NCI-H146 treated with DMSO at 0.1 percent for 48 hours (cell line): ENCODE measurements at regions not wholly inside any gene's neighbourhood (a gene's known extent, or its start where the extent isn't known, plus 50 kb on each side); places are given as distances from the start of the nearest gene placed in this dataset.

Experiments used
- DNase-seq: peaks from one replicate; lab custom pipeline; 2025; ENCODE audit not compliant: unreplicated experiment; lab: John Stamatoyannopoulos, UW

- no peak for DNase-seq
Observed at GRCh38 chr3:18886331-18886730, 262.0 kb upstream of the KCNH8 start.

- no peak for DNase-seq
Observed at GRCh38 chr3:18885612-18886011, 262.7 kb upstream of the KCNH8 start.

GRCh38 chr3:18883571-18883970 is 264.7 kb upstream of the KCNH8 start:
- no peak for DNase-seq

DNA sequence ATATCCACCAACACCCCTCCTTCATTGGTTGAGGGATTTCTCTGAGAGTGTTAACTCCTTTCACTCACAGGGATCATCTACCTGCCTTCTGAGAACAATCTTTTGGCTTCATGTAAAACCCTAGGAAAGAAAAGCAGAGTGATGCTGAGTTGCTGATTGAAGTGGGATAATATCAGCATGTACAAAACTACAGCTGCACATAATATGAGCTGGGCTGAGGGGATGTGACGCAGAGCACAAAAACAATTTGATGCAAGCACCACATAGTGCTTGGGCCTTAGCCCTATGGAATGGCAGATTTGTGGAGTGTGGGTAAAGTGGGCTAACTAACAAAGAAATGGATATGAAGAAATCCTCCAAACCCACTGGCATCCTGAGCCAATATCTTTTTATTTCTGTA is 267.6 kb upstream of the KCNH8 start:
- no peak for DNase-seq

DNA sequence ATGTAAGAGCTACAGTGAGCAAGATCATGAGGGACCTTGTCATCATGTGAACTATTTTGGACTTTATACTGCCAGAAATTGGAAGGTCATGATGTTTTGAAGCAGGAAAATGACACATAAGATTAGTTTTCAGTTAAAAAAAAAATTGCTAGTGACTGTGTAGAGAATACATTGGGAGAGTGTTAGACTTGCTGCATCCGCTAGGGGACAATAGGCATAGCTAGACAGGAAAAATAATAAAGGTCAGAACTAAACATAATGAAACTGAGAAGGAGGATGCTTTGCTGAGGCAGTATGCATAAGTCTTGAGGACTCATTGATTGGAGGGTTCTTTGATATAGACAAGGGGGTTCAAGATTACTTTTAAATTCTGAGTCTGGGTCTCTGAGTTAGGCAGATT is 275.8 kb upstream of the KCNH8 start:
- no peak for DNase-seq

GRCh38 chr3:18870642-18871041 is 277.7 kb upstream of the KCNH8 start:
- DNase-seq = no peak

DNA sequence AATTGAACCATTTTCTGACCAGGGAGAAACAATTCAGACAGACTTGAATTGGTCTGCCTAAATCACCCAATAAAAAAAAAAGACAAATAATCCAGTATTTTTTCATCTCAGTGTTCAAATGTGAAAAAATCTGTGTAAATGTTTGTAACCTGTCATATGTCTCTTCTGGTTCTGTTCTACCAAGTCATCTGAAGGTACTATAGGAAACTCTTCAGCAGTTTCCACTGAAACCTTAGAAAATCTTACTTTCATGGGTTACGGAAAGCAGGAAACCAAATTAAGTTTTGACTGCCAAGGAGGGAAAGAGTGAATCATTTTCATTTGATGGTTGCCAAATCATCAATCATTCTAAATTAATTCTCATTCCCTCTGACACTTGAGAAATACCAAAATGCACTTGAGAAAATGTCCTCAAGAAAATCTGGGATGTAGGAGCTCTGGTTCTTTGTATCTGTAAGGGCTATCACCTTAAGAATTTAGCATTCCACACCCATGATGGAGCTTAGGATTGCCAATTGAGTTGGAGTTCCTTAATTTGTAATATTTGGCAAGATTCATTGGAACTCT is 278.2 kb upstream of the KCNH8 start:
- no peak for DNase-seq

GRCh38 chr3:18868911-18869689 is 279.2 kb upstream of the KCNH8 start:
- no peak for DNase-seq

DNA sequence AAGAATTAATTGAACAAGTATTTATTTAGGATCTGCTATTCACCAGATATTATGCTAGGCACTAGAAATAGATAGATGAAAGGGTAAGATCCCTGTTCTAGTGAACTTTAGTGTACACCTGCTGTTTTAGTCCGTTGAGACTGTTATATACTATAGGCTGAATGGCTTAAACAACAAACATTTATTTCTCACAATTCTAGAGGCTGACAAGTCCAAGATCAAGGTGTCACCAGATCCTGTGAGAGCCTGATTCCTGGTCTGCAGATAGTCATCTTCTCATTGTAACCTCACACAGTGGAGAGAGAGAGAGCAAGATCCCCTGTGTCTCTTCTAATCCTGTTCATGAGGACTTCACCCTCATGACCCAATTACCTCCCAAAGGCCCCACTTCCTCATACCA is 281.4 kb upstream of the KCNH8 start:
- DNase-seq = no peak

DNA sequence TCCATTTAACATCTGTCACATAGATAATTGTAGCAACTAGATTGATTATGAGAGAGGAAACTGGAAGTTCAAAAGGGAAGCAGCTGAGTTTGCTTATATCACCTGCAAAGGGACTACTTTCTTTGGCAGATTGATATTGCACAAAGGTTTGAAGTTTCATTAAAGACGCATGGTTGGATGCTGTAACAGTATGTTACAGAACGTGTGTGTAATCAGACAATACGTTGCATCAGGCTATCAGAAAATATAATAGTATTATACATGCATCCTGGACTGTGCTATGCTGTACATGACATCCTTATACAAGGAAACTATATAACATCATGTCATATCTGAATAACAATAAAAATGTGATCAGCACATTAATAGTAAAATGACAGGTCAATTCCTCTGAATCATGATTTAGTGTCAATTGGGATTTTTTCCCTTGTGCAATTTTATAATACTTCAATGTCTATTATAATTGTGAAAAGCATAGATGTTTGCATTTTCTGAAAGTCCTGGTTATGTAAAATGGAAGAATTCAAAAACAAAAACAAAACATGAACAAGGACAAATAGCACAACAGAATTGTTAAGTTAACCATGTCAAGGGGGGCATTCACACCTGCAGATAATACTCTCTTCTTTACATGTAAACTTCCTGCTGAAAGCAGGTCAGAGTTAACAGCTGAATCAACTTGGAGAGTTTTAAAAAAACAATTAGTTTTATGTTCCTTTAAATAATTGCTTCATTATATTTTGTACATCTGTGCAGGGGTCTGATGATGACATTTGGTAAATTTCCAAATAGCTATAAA is 283.2 kb upstream of the KCNH8 start:
- DNase-seq = peak; percentile 63

- no peak for DNase-seq
Observed at GRCh38 chr3:18862077-18862476, 286.2 kb upstream of the KCNH8 start.

- no peak for DNase-seq
Observed at GRCh38 chr3:18861137-18861536, 287.2 kb upstream of the KCNH8 start.

GRCh38 chr3:18853269-18853668 is 295.0 kb upstream of the KCNH8 start:
- peak; percentile 83 for DNase-seq

GRCh38 chr3:18847583-18848197 is 300.6 kb upstream of the KCNH8 start:
- DNase-seq = no peak

GRCh38 chr3:18843983-18844382 is 304.3 kb upstream of the KCNH8 start:
- DNase-seq = no peak

DNA sequence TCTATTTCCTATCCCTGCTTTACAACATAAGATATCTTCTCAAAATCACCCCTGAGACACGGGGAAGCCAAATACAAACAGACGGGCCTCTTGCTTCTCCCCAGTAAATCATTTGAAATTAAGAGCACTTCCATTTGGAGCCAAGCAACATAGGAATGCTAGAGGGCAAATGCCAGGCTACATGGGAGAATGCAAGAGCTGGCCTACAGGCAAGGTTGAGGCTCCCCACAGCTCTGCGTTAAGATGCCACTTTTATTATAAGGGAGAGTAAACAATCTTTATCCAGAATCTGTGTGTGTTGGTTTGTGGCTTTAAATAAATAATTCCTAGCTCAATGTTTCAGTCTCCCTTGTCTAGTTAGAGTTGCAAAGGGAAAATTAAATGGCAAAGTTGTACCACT is 305.1 kb upstream of the KCNH8 start:
- no peak for DNase-seq

- no peak for DNase-seq
Observed at GRCh38 chr3:18841422-18842343, 306.6 kb upstream of the KCNH8 start.

DNA sequence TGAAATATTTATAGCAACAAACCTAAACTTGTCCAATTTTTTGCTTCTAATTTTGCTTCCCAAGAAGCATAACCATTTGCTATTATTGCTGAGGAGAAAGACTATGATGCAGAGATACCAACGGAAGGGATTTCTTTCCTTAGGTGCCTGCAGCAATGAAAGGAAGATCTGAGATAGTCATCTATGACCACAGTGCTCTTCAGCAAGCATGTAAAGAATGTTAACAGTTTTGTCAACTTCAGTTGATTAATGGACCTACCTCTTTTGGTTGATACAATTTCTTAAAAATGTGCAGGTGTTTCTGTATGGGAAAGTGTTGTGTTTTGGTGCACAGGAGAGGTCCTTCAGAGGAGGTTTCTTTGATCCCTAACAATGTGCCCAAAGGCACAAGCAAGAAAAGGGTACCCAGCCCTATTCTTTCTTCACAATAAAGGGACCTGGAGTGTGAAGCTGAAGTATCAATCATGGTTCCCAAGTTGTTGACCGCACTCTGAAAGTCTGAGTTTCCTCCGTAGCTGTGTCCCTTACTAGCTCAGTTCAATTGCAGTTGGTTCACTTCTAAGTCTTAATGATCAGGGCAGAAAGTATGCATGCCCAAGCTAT is 307.7 kb upstream of the KCNH8 start:
- DNase-seq = no peak

GRCh38 chr3:18838758-18839157 is 309.6 kb upstream of the KCNH8 start:
- DNase-seq = no peak

- no peak for DNase-seq
Observed at GRCh38 chr3:18837137-18837755, 311.1 kb upstream of the KCNH8 start.
